K562 (cell line): ENCODE measurements at regions not wholly inside any gene's neighbourhood (a gene's known extent, or its start where the extent isn't known, plus 50 kb on each side); places are given as distances from the start of the nearest gene placed in this dataset.
A peak's percentile ranks its signal among the peaks of the same experiment; 100 is the strongest.

ENCODE experiments used
- ATAC-seq: fragments of 200-7000 bp; cut with Tn5 transposase; 3 replicates; pipeline ENCODE4 v1.9.1; 2020; ENCODE audit warnings: moderate library complexity
- BruUV-seq: library from RNA; stranded (reverse); fragments of 400-500 nt; replicated peaks from 2 replicates; lab custom pipeline; 2021; lab: Mats Ljungman, UMichigan
- CTCF ChIA-PET: fragments of 300-600 bp; formaldehyde crosslinking; extraction: SDS; loops from one replicate; lab custom pipeline; 2021; ENCODE audit warnings: low intra/inter-chr PET ratio; lab: Yijun Ruan, JAX
- POLR2A ChIA-PET: fragments of 300-600, 350-650 bp; sonication (Branson Sonifier 250); formaldehyde crosslinking; extraction: SDS; loops from one replicate; lab custom pipeline; 2021; ENCODE audit warnings: antibody characterized with exemption, inconsistent platforms; lab: Yijun Ruan, JAX
- DNase-seq, 4 experiments: peaks; one replicate each; pipeline versions ENCODE4 v3.0.0 to v3.0.0-alpha.2; 2011 to 2018; ENCODE audit warnings: low spot score in 3 of 4, mixed read lengths in 3 of 4; ENCODE audit errors: extremely low read depth in 1 of 4
- FAIRE-seq: peaks from 2 replicates; lab custom pipeline; 2011; peaks lifted over from hg19 to GRCh38; lab: Jason Lieb, UNC
- H2AFZ ChIP-seq: 2 replicates; pipeline ENCODE4 v1.6.0; 2011; ENCODE audit warnings: low read depth, low read length, control low read depth, inconsistent platforms
- H3K27ac ChIP-seq: fragments of 200-600 bp; 3 replicates; pipeline ENCODE4 v1.8.0; 2011; ENCODE audit warnings: low read depth, mild to moderate bottlenecking, control low read depth, inconsistent platforms, low read length, moderate library complexity, mixed read lengths; ENCODE audit errors: extremely low read depth
- H3K27me3 ChIP-seq, 2 experiments: fragments of 300-600 bp in 1 of 2; 2 replicates in 1 of 2; 3 replicates in 1 of 2; pipeline versions ENCODE4 v1.6.0 to v1.8.0; 2011; ENCODE audit warnings: inconsistent platforms in 2 of 2, low read length in 2 of 2, mild to moderate bottlenecking in 1 of 2, mixed read lengths in 1 of 2, moderate library complexity in 1 of 2; ENCODE audit not compliant: control insufficient read depth in 2 of 2, insufficient read depth in 2 of 2
- H3K36me3 ChIP-seq: fragments of 300-600 bp; 3 replicates; pipeline ENCODE4 v1.8.0; 2011; ENCODE audit warnings: mild to moderate bottlenecking, low read length, inconsistent platforms; ENCODE audit not compliant: control insufficient read depth, insufficient read depth
- H3K4me1 ChIP-seq, 2 experiments: fragments of 200-600 bp in 1 of 2; replicated peaks in 1 of 2; 2 replicates in 1 of 2; 3 replicates in 1 of 2; pipeline versions ENCODE4 v1.5.1 to v1.8.0; 2011; ENCODE audit warnings: inconsistent platforms in 2 of 2, low read length in 2 of 2, mild to moderate bottlenecking in 1 of 2, mixed read lengths in 1 of 2, moderate library complexity in 1 of 2; ENCODE audit not compliant: control insufficient read depth in 2 of 2, insufficient read depth in 2 of 2
- H3K4me2 ChIP-seq: 2 replicates; pipeline ENCODE4 v1.6.1; 2011; ENCODE audit warnings: low read length, control low read depth, inconsistent platforms, mixed read lengths; ENCODE audit not compliant: insufficient read depth
- H3K4me3 ChIP-seq: fragments of 200-600 bp; sonication (generic), shearing (Covaris generic); 2 replicates; pipeline ENCODE4 v1.5.1; 2016; ENCODE audit warnings: control low read depth, inconsistent platforms
- H3K79me2 ChIP-seq: fragments of 200-600 bp; 3 replicates; pipeline ENCODE4 v1.8.0; 2011; ENCODE audit warnings: low read length, inconsistent platforms; ENCODE audit not compliant: control insufficient read depth, insufficient read depth
- H3K9ac ChIP-seq, 2 experiments: 2 replicates each; pipeline versions ENCODE4 v1.6.0 to v1.6.1; 2011; ENCODE audit warnings: low read depth in 2 of 2, low read length in 2 of 2, control low read depth in 1 of 2, inconsistent platforms in 1 of 2, mild to moderate bottlenecking in 1 of 2, mixed read lengths in 1 of 2; ENCODE audit not compliant: insufficient read depth in 1 of 2
- H3K9me1 ChIP-seq: one replicate; pipeline ENCODE4 v1.6.0; 2011; ENCODE audit warnings: inconsistent platforms, mild to moderate bottlenecking, low read length, moderate library complexity; ENCODE audit not compliant: control insufficient read depth, insufficient read depth
- H3K9me3 ChIP-seq: replicated peaks from 2 replicates; pipeline ENCODE4 v1.5.1; 2011; ENCODE audit warnings: low read depth, low read length, inconsistent platforms; ENCODE audit not compliant: control insufficient read depth, insufficient read depth
- H4K20me1 ChIP-seq: replicated peaks from 2 replicates; pipeline ENCODE4 v1.6.1; 2011; ENCODE audit warnings: low read length, inconsistent platforms, mixed read lengths; ENCODE audit not compliant: control insufficient read depth, insufficient read depth
- BCL6 ChIP-seq: fragments of 250-450 bp; sonication (Bioruptor Pico); IDR thresholded peaks from 2 replicates; pipeline ENCODE4 v1.4.0; 2020
- C11orf30 ChIP-seq: fragments of 450-650 bp; IDR thresholded peaks from 2 replicates; pipeline ENCODE4 v1.6.1; 2016; ENCODE audit warnings: low read depth, mild to moderate bottlenecking
- CTBP1 ChIP-seq: fragments of 450-650 bp; IDR thresholded peaks from 2 replicates; pipeline ENCODE4 v1.6.1; 2016; ENCODE audit warnings: borderline replicate concordance
- HINFP ChIP-seq: fragments of 450-650 bp; conservative IDR thresholded peaks from 2 replicates; pipeline ENCODE4 v1.6.1; 2016; ENCODE audit warnings: missing genetic modification characterization, low read depth, mild to moderate bottlenecking, control low read depth, missing compliant biosample characterization
- MAFF ChIP-seq: IDR thresholded peaks from 2 replicates; pipeline ENCODE4 v1.6.1; 2012; ENCODE audit warnings: low read length, improper control_type of control experiment
- MAFG ChIP-seq: fragments of 450-650 bp; conservative IDR thresholded peaks from 2 replicates; pipeline ENCODE4 v1.6.1; 2016; ENCODE audit warnings: missing genetic modification characterization, missing compliant biosample characterization
- MAFK ChIP-seq: IDR thresholded peaks from 2 replicates; pipeline ENCODE4 v1.6.1; 2011; ENCODE audit warnings: low read length, improper control_type of control experiment
- SIN3A ChIP-seq, 2 experiments: fragments of 150-350 bp in 1 of 2; IDR thresholded peaks; 2 replicates each; pipeline ENCODE4 v1.6.1; 2011 to 2016; ENCODE audit warnings: borderline replicate concordance in 2 of 2, low read depth in 2 of 2, low read length in 2 of 2, mild to moderate bottlenecking in 2 of 2, moderate library complexity in 2 of 2; ENCODE audit not compliant: control insufficient read depth in 1 of 2
- TCF3 ChIP-seq: sonication (generic); formaldehyde crosslinking; IDR thresholded peaks from 2 replicates; pipeline ENCODE4 v1.4.0; 2020; ENCODE audit warnings: mild to moderate bottlenecking, missing genetic modification reagents
- ZBED1 ChIP-seq: IDR thresholded peaks from 2 replicates; pipeline ENCODE4 v1.6.1; 2014
- ZNF316 ChIP-seq: fragments of 450-650 bp; IDR thresholded peaks from 2 replicates; pipeline ENCODE4 v1.6.1; 2016
- WGBS: fragments of 100-300 bp; shearing (Covaris generic); methylation state at CpG from one replicate; pipeline ENCODE4 v1.1.6; 2016; ENCODE audit warnings: low coverage, mixed read lengths; ENCODE audit not compliant: insufficient coverage; ENCODE audit errors: missing lambda C conversion rate; 5-methylcytosine and 5-hydroxymethylcytosine counted together
- in situ Hi-C: fragments of 300-500 bp; cut with MboI; formaldehyde crosslinking; loops from 4 replicates; pipeline ENCODE4 v1.15.0; 2018; ENCODE audit warnings: inconsistent platforms, mixed read lengths
- intact Hi-C: fragments of 100-400 bp; cut with micrococcal nuclease; formaldehyde crosslinking; loops from 2 replicates; pipeline ENCODE4 v1.14.2; 2022

GRCh38 chr7:119102291-119102690, 877.8 kb downstream of the ANKRD7 start:
- POLR2A ChIA-PET, result no interaction called here
- no peak overlapping the region for H2AFZ ChIP-seq
- TF ChIP-seq MAFK, result peak; percentile 85
- peak; percentile 86 for TF ChIP-seq MAFF
- no peak for TF ChIP-seq TCF3 (CRISPR knock-in tag)
- no peak for TF ChIP-seq SIN3A (IDR thresholded peaks at IDR 0.05; ENCODE audit: borderline replicate concordance in 2 of 2, control insufficient read depth in 1 of 2, low read depth in 2 of 2, low read length in 2 of 2)
- no peak for TF ChIP-seq HINFP (tag)
- no peak for TF ChIP-seq CTBP1
- TF ChIP-seq C11orf30, result peak; percentile 65
- peak; percentile 71 for TF ChIP-seq MAFG (tag)
- TF ChIP-seq ZBED1, result no peak
- peak; percentile 84 for TF ChIP-seq ZNF316
- no peak for TF ChIP-seq BCL6
- TF ChIP-seq, all 486 proteins: peak for 5
- Histone ChIP-seq H4K20me1 (no peaks in the 10 kb centered on the region), H3K4me1 (no peaks in the 10 kb centered on the region), H3K4me3 (no peak overlapping the region), H3K79me2 (no peaks in the 10 kb centered on the region), H3K9me3 (peaks cover 4% of the 10 kb centered on the region; the same call in 1 of the 2 replicates), H3K9ac (no peak overlapping the region), H3K9me1 (no peaks in the 10 kb centered on the region), H3K27me3 (no peaks in the 10 kb centered on the region), H3K36me3 (no peaks in the 10 kb centered on the region), H3K27ac (no peak overlapping the region), H3K4me2 (no peak overlapping the region)
- in situ Hi-C loops (no loop called here), intact Hi-C loops (no loop called here)
- no peak for ATAC-seq
- BruUV-seq, result no TSS peak
- 0% methylated on average over 1 of the region's 1 CpG for WGBS
- CTCF ChIA-PET, result no interaction called here
- FAIRE-seq, result no peak
- no peak for DNase-seq
